ENCODE measurements at regions not wholly inside any gene's neighbourhood (a gene's known extent, or its start where the extent isn't known, plus 50 kb on each side); places are given as distances from the start of the nearest gene placed in this dataset.
"Not testable (repeated sequence)": the region's sequence is repeated elsewhere in the genome, so short reads cannot be mapped to it uniquely, and the experiment has no call there.

GRCh38 chr13:111627596-111627995, 307.2 kb downstream of the TEX29 start:
- DNase-seq: no peak

- DNase-seq: no peak
These were observed 308.6 kb downstream of the TEX29 start for GRCh38 chr13:111629016-111629415.

- DNase-seq: no peak
These were observed 309.0 kb downstream of the TEX29 start for GRCh38 chr13:111629457-111629856.

GRCh38 chr13:111629926-111630325, 309.5 kb downstream of the TEX29 start:
- DNase-seq: no peak

- DNase-seq: no peak
These were observed 310.0 kb downstream of the TEX29 start for GRCh38 chr13:111630406-111630805.

- not testable (repeated sequence) for DNase-seq
These were observed 310.8 kb downstream of the TEX29 start for GRCh38 chr13:111631271-111631670.

- DNase-seq: no peak
These were observed 312.5 kb downstream of the TEX29 start for GRCh38 chr13:111632906-111633305.

- no peak for DNase-seq
These were observed 313.0 kb downstream of the TEX29 start for GRCh38 chr13:111633401-111633800.

GRCh38 chr13:111634410-111634809, 314.0 kb downstream of the TEX29 start:
- DNase-seq: no peak

GRCh38 chr13:111636271-111636670, 315.8 kb downstream of the TEX29 start:
- DNase-seq: no peak

- DNase-seq: no peak
These were observed 316.4 kb downstream of the TEX29 start for GRCh38 chr13:111636804-111637203.

- no peak for DNase-seq
These were observed 316.9 kb downstream of the TEX29 start for GRCh38 chr13:111637365-111637764.

GRCh38 chr13:111638233-111638632, 317.8 kb downstream of the TEX29 start:
- DNase-seq: no peak

GRCh38 chr13:111639196-111639705, 318.8 kb downstream of the TEX29 start:
- no peak for DNase-seq

GRCh38 chr13:111640006-111640405, 319.6 kb downstream of the TEX29 start:
- no peak for DNase-seq

- no peak for DNase-seq
These were observed 320.0 kb downstream of the TEX29 start for GRCh38 chr13:111640476-111640875.

GRCh38 chr13:111642156-111642767, 321.8 kb downstream of the TEX29 start:
- no peak for DNase-seq

GRCh38 chr13:111644750-111645149, 324.3 kb downstream of the TEX29 start:
- DNase-seq: no peak

- no peak for DNase-seq
These were observed 324.8 kb downstream of the TEX29 start for GRCh38 chr13:111645198-111645597.

GRCh38 chr13:111645598-111646455, 325.4 kb downstream of the TEX29 start:
- DNase-seq: no peak

- DNase-seq: no peak
These were observed 326.0 kb downstream of the TEX29 start for GRCh38 chr13:111646456-111646855.

GRCh38 chr13:111648885-111649284, 328.4 kb downstream of the TEX29 start:
- no peak for DNase-seq

GRCh38 chr13:111650626-111651025, 330.2 kb downstream of the TEX29 start:
- DNase-seq: no peak

GRCh38 chr13:111652676-111653075, 332.2 kb downstream of the TEX29 start:
- DNase-seq: no peak
